ENCODE measurements at regions not wholly inside any gene's neighbourhood (a gene's known extent, or its start where the extent isn't known, plus 50 kb on each side); places are given as distances from the start of the nearest gene placed in this dataset.

GRCh38 chr2:234673961-234674759 is 177.3 kb upstream of the ARL4C start:
- no peak for DNase-seq

GRCh38 chr2:234673501-234673900 is 176.6 kb upstream of the ARL4C start:
- no peak for DNase-seq

GRCh38 chr2:234672498-234673150 is 175.7 kb upstream of the ARL4C start:
- no peak for DNase-seq

- DNase-seq: no peak
These were observed 174.8 kb upstream of the ARL4C start for GRCh38 chr2:234671716-234672115.

- DNase-seq: no peak
These were observed 174.3 kb upstream of the ARL4C start for GRCh38 chr2:234671231-234671630.

- no peak for DNase-seq
These were observed 173.9 kb upstream of the ARL4C start for GRCh38 chr2:234670806-234671205.

GRCh38 chr2:234670052-234670451 is 173.2 kb upstream of the ARL4C start:
- no peak for DNase-seq

GRCh38 chr2:234669621-234670020 is 172.7 kb upstream of the ARL4C start:
- no peak for DNase-seq

GRCh38 chr2:234669001-234669400 is 172.1 kb upstream of the ARL4C start:
- DNase-seq: no peak

GRCh38 chr2:234666911-234667310 is 170.0 kb upstream of the ARL4C start:
- DNase-seq: no peak

- no peak for DNase-seq
These were observed 168.4 kb upstream of the ARL4C start for GRCh38 chr2:234665304-234665703.

- DNase-seq: no peak
These were observed 165.0 kb upstream of the ARL4C start for GRCh38 chr2:234661849-234662248.

GRCh38 chr2:234661175-234661574 is 164.3 kb upstream of the ARL4C start:
- no peak for DNase-seq

GRCh38 chr2:234655706-234656105 is 158.8 kb upstream of the ARL4C start:
- no peak for DNase-seq

- DNase-seq: no peak
These were observed 154.0 kb upstream of the ARL4C start for GRCh38 chr2:234650911-234651310.

GRCh38 chr2:234649951-234650350 is 153.1 kb upstream of the ARL4C start:
- DNase-seq: no peak

- DNase-seq: no peak
These were observed 146.5 kb upstream of the ARL4C start for GRCh38 chr2:234643407-234643806.

- DNase-seq: no peak
These were observed 144.2 kb upstream of the ARL4C start for GRCh38 chr2:234641086-234641485.

- DNase-seq: no peak
These were observed 143.8 kb upstream of the ARL4C start for GRCh38 chr2:234640657-234641056.

- DNase-seq: no peak
These were observed 142.1 kb upstream of the ARL4C start for GRCh38 chr2:234638966-234639365.

GRCh38 chr2:234635284-234635683 is 138.4 kb upstream of the ARL4C start:
- no peak for DNase-seq

- DNase-seq: no peak
These were observed 136.8 kb upstream of the ARL4C start for GRCh38 chr2:234633581-234634230.

GRCh38 chr2:234632527-234633391 is 135.9 kb upstream of the ARL4C start:
- DNase-seq: no peak

Data from CD4-positive, alpha-beta T cell treated with Interleukin-6 for 4 hours (primary cell).